SU-DHL-6 (cell line): ENCODE measurements at regions not wholly inside any gene's neighbourhood (a gene's known extent, or its start where the extent isn't known, plus 50 kb on each side); places are given as distances from the start of the nearest gene placed in this dataset.

ENCODE experiments used
- H2AFZ ChIP-seq: fragments of 200-600 bp; sonication (generic); 2 replicates; pipeline ENCODE4 v1.6.1; 2014; ENCODE audit warnings: low read depth, mild to moderate bottlenecking, moderate library complexity, mixed read lengths, antibody characterized with exemption, low read length; ENCODE audit not compliant: severe bottlenecking
- H3F3A ChIP-seq: fragments of 200-600 bp; shearing (Covaris generic); 2 replicates; pipeline ENCODE4 v1.6.0; 2016; ENCODE audit warnings: antibody characterized with exemption, mild to moderate bottlenecking; ENCODE audit not compliant: insufficient read depth
- H3K27ac ChIP-seq: fragments of 200-600 bp; sonication (generic); 2 replicates; pipeline ENCODE4 v1.5.1; 2016; ENCODE audit warnings: low read depth, mild to moderate bottlenecking, low read length, moderate library complexity, mixed read lengths
- H3K27me3 ChIP-seq: fragments of 200-600 bp; sonication (generic), shearing (Covaris generic); 2 replicates; pipeline ENCODE4 v1.6.0; 2014; ENCODE audit warnings: mild to moderate bottlenecking, low read length
- H3K36me3 ChIP-seq: fragments of 200-600 bp; sonication (generic); 2 replicates; pipeline ENCODE4 v1.6.1; 2014; ENCODE audit warnings: mild to moderate bottlenecking, low read length, mixed read lengths
- H3K4me2 ChIP-seq: fragments of 300-600, 200-600 bp; shearing (Covaris generic), sonication (generic); 2 replicates; pipeline ENCODE4 v1.6.0; 2014; ENCODE audit warnings: low read length, low read depth, mild to moderate bottlenecking; ENCODE audit not compliant: poor library complexity, severe bottlenecking
- H3K4me3 ChIP-seq: fragments of 200-600 bp; sonication (generic); 2 replicates; pipeline ENCODE4 v1.5.1; 2014; ENCODE audit warnings: antibody characterized with exemption, low read length, mild to moderate bottlenecking, mixed read lengths; ENCODE audit not compliant: insufficient read depth, poor library complexity, severe bottlenecking
- H3K79me2 ChIP-seq: fragments of 200-600 bp; sonication (generic); 2 replicates; pipeline ENCODE4 v1.6.1; 2014; ENCODE audit warnings: mild to moderate bottlenecking, low read length, moderate library complexity; ENCODE audit not compliant: insufficient read depth
- H3K9ac ChIP-seq: fragments of 200-600 bp; sonication (generic); 2 replicates; pipeline ENCODE4 v1.7.0; 2014; ENCODE audit warnings: mild to moderate bottlenecking, low read length
- H3K9me2 ChIP-seq: fragments of 200-600 bp; sonication (generic); replicated peaks from 2 replicates; pipeline ENCODE4 v1.6.1; 2014; ENCODE audit warnings: low read length; ENCODE audit not compliant: insufficient read depth
- H3K9me3 ChIP-seq: fragments of 200-600 bp; sonication (generic); 2 replicates; pipeline ENCODE4 v1.6.1; 2014; ENCODE audit warnings: low read length, mixed read lengths; ENCODE audit not compliant: insufficient read depth
- H4K20me1 ChIP-seq: fragments of 200-600 bp; sonication (generic); 2 replicates; pipeline ENCODE4 v1.6.1; 2014; ENCODE audit warnings: low read depth, mild to moderate bottlenecking, antibody characterized with exemption, low read length, moderate library complexity, mixed read lengths
- CTCF ChIP-seq: fragments of 200-600 bp; sonication (generic); IDR thresholded peaks from one replicate; pipeline ENCODE4 v1.5.1; 2017; ENCODE audit warnings: antibody characterized with exemption, mild to moderate bottlenecking, low read length, moderate library complexity; ENCODE audit not compliant: insufficient read depth, poor library complexity, severe bottlenecking
- EZH2phosphoT487 ChIP-seq: fragments of 200-600 bp; sonication (generic), shearing (Covaris generic); conservative IDR thresholded peaks from 2 replicates; pipeline ENCODE4 v1.6.1; 2018; ENCODE audit warnings: mild to moderate bottlenecking, antibody characterized with exemption, low read length, moderate library complexity, mixed read lengths

GRCh38 chr6:56005426-56005825, 130.0 kb upstream of the BMP5 start:
- Histone ChIP-seq H3K27ac (no peak overlapping the region), H2AFZ (no peak overlapping the region), H3K79me2 (no peaks in the 10 kb centered on the region), H3F3A (no peaks in the 10 kb centered on the region), H3K9ac (no peak overlapping the region), H3K9me3 (no peaks in the 10 kb centered on the region), H3K9me2 (no peaks in the 10 kb centered on the region; the same call in 1 of the 2 replicates), H3K4me3 (no peak overlapping the region), H3K27me3 (no peaks in the 10 kb centered on the region), H4K20me1 (no peaks in the 10 kb centered on the region), H3K4me2 (no peak overlapping the region), H3K36me3 (no peaks in the 10 kb centered on the region)
- no peak for TF ChIP-seq CTCF
- TF ChIP-seq EZH2phosphoT487 = no peak

GRCh38 chr6:56004426-56004825, 129.0 kb upstream of the BMP5 start:
- Histone ChIP-seq H3K9ac (no peak overlapping the region), H4K20me1 (no peaks in the 10 kb centered on the region), H3K9me3 (no peaks in the 10 kb centered on the region), H3K79me2 (no peaks in the 10 kb centered on the region), H3K27me3 (no peaks in the 10 kb centered on the region), H3K4me3 (no peak overlapping the region), H3K27ac (no peak overlapping the region), H3K4me2 (no peak overlapping the region), H2AFZ (no peak overlapping the region), H3K36me3 (no peaks in the 10 kb centered on the region), H3K9me2 (no peaks in the 10 kb centered on the region; the same call in 1 of the 2 replicates), H3F3A (no peaks in the 10 kb centered on the region)
- no peak for TF ChIP-seq CTCF
- no peak for TF ChIP-seq EZH2phosphoT487

- Histone ChIP-seq H3K27me3 (no peaks in the 10 kb centered on the region), H3K79me2 (no peaks in the 10 kb centered on the region), H3K9ac (no peak overlapping the region), H4K20me1 (no peaks in the 10 kb centered on the region), H3F3A (no peaks in the 10 kb centered on the region), H3K4me3 (no peak overlapping the region), H3K9me3 (no peaks in the 10 kb centered on the region), H3K27ac (no peak overlapping the region), H3K36me3 (no peaks in the 10 kb centered on the region), H2AFZ (no peak overlapping the region), H3K9me2 (no peaks in the 10 kb centered on the region; the same call in 1 of the 2 replicates), H3K4me2 (no peak overlapping the region)
- no peak for TF ChIP-seq EZH2phosphoT487
- TF ChIP-seq CTCF = no peak
Measured at GRCh38 chr6:56003616-56004015, 128.2 kb upstream of the BMP5 start.
